HG02678 (cell line): ENCODE measurements at regions not wholly inside any gene's neighbourhood (a gene's known extent, or its start where the extent isn't known, plus 50 kb on each side); places are given as distances from the start of the nearest gene placed in this dataset.

Source experiments
- ATAC-seq: cut with Tn5 transposase; IDR thresholded peaks from one replicate; pipeline ENCODE4 v1.9.1; 2021; ENCODE audit warnings: mild to moderate bottlenecking, moderate library complexity; ENCODE audit not compliant: unreplicated experiment

DNA sequence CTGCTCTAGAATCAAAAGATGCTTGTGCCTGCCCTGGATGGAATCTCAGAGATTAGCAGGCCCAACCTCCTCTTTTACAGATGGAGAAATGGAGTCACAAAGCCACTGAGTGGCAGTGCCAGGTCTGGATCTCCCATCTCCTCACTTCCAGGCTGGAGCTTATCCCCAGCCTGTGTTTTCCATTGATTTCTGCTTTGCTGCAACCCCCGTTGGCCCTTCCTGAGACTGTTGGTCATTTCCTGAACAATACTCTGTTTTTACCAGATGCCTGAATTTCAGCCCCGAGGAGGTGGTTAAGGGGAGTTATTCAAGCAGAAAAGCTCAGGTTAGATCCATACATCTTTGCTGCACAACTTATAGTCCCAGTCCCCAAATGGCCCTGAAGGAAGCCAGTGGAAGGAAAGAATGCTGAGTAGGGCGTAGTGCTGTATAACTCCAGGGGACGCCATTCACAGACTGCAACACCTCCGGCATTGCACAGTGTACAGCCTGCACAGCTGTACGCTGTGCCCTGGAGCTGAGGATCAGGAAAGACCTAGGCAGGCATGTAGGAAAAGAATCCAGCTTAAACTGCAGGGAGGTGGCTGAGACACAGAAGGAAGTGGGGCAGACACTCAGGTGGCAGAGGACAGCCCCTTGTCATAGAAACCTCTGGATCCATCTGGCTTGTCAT, 77.5 kb downstream of the RPLP1 start:
- no peak for ATAC-seq

DNA sequence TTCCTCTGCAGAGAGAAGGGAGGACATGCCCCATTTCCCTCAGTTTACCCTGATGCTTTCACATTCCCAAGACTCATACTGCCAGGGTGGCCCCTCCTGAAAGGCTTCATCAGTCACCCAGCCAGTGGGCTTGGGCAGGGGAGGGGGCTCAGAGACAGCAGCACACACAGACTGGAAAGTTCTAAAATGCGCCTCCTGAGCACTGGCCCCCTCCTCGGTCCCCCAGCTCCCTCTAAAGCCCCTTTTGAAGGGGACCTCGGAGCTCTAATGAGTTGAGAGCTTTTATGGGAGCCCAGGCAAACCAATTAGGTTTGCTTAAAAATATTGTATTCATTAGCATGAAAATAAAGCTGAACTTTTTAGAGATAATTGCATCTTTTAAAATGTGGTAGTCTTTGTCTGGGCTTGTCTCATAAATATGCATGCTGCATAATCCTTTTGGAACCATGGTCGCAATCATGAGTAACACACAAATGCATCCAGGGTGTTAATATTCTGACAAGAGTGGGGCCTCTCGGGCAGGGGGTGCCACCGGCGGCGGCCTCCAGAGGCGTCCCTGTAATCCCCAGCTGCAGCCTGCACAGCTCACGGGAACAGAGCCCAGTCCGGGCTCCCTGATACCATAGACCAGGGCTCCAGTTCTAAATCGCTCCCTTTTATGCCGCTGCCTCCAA, 78.5 kb downstream of the RPLP1 start:
- no peak for ATAC-seq

DNA sequence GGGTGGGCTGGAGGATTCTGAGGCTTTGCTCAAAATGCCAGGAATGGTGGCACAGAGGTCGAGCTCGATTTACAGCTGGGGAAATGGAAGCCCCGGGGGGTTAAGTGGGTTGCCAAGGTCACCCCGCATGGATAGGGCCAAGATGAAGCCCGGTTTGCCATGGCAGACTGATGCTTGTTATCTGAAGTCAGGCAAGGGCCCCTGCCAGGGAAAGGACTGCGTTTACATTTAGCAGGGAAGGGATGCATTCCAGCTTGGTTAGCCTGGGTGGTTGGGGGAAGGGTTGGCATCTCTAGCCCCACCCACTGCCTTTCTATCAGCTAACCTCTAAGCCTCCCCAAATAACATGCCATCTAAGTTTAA, 79.0 kb downstream of the RPLP1 start:
- ATAC-seq = no peak

DNA sequence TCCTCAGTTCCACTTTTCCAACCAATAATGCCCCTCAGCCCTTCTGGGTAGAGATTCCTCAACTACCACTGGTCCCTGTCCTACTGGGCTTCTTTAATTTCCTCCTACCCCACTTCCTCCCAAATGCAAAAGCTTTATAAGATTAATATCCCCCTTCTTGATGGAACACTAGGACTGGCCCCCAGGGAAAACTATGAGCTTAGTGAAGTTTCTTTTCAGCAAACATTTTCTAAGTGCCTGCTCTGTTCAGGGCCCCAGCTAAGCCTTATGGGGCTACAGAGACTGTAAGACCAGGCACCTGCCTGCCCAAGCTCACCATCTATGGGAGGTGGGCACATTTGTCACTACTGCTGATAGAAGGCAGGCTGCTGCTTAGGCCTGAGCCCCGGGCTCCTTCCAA, 79.4 kb downstream of the RPLP1 start:
- ATAC-seq = no peak

DNA sequence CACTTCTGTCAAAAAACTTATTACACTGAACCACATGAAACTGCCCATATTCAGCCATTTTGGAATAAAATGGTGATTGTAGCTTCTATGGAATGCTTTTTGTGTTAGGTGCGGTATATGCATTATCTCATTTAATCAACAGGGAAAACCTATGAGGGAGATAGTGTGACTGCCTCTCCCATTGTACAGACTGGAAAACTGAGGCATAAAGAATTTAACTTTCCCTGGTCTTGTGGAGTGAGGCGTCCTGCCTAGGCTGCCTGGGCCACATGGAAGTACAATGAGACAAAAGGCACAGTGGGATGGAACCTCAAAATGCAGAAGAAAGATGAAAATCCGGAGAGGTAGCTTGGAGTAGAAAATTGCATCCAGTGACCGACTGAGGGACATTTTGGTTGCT, 80.2 kb downstream of the RPLP1 start:
- no peak for ATAC-seq

DNA sequence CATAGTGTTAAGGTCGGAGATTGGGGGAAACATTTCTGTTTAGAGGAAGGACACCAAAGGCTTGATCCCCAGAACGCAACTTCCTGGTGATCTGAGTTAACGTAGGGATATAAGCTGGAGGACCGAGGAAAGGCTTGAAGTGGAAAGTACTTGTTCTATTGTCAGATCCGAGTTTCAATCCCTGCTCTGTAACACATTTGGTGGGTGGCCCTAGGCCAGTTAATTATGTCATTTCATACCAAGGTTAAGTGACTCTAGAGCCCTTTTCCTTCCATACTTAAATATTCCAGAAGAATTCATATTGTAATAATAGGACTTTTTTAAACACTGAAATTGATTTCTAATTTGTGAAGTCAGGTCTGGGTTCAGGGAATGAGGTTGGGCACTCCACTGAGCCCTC, 80.9 kb downstream of the RPLP1 start:
- ATAC-seq = no peak

DNA sequence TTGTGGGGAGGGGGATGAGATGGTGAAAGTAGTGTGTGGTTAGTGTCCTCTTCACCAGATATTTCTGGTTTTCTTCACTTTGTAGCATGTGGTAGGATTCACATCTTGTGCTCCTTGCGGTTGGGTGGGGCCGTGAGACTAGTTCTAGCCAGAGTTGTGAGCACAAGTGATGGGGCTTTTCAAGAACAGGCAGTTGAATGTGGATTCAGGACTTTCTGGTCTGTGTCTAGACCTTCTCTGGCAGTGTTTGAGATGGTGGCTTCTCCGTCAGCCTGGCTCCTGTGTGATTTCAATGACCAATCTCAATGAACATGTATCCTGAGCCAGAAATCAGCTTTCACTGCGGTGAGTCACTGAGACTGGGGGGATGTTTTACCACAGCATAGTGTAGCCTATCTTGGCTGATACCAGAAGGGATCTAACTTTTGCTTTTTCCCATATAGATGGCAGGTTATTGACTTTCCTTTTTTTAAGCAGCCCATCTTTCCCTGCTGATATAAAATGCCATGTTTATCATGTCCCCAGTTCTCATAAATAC, 82.6 kb downstream of the RPLP1 start:
- ATAC-seq = no peak

DNA sequence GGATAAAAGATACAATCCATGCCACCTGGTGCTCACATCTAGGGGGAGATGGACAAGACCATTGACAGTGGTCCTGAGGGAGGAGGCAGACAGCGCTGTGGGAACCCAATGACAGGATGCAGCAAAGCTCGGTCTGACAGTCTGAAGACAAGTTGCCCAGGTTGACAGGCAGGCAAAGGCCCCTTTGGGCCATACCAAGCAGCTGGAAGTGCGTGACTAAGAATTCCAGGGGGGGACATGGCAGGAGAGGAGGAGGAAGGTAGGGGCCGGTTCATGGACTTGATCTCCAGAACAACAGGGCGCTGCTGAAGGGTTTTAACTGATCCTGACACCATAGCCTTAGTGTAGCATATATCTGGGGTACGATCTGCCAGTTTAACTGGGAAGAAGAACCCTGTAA, 83.4 kb downstream of the RPLP1 start:
- no peak for ATAC-seq

DNA sequence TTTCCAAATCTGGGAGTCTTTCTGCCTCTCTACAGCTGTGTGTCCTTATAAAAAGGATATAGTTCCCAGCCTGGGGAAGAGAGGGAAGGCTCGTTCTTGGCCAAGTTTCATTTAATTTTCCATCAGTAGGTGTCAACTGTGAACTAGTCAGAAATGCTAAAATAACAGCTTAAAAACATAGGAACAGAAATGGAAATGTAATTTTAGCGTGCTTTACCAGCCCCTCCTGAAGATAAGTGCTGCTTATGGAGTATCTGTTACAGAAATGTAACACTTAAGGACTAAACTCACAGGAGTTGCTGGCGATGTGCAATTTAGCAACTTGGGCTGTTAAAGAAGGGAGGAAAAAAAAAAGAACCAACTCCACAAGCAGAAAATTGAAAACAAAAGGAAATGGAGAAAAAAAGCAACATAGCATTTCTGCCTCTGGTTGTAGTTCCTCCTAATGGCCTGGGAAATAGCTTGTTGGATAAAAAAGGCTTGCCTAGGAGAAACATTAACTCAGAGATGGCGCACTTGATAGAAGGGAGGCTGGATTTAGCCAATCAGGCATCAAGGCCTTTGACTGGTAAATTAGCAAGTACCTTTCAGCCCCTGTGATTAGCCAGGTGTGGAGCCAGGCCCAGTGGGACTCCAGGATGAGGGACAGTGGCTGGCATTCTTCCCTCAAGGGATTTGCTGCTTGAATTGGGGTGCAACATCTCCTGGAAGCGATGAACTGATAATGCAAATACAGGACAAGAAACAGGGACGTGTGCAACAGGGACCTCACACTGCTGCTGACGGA, 84.3 kb downstream of the RPLP1 start:
- ATAC-seq = no peak

DNA sequence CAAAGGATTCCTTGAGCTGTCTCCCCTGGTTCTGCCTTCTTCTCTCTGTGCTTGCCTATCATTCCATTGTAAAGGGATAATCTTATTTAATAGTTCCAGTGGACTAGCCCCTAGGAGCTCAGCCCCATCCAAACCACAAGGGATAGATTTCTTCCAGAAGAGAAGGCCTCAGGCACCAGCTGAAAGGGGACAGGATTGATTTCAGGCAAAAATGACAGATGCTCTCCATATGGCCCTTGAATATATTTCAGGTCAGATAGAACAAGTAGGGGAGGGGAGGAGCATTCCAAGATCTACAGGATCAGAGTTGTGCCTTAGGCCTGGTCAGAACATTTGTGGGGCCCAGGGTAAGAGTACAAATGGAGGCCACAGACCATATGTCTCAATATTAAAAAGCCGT, 85.3 kb downstream of the RPLP1 start:
- ATAC-seq = no peak

DNA sequence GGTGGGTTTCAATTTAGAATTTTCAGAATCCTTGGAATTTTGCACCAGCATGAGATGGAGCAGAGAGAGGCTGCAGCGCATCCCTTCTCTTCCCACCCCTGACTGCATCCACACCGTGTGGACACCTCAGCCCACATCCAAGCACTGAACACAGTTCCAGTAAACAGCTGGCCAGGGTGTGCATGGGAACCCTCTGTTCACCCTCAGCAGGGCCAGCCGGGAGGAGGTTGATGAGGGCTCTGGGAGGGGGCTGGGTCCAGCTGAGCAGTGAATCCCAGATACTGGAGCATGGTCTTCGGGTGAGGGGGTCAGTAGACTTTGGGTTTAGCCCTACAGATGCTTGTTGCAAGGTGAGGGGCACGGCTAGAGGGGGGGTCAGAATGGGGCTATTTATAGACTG, 85.8 kb downstream of the RPLP1 start:
- no peak for ATAC-seq

DNA sequence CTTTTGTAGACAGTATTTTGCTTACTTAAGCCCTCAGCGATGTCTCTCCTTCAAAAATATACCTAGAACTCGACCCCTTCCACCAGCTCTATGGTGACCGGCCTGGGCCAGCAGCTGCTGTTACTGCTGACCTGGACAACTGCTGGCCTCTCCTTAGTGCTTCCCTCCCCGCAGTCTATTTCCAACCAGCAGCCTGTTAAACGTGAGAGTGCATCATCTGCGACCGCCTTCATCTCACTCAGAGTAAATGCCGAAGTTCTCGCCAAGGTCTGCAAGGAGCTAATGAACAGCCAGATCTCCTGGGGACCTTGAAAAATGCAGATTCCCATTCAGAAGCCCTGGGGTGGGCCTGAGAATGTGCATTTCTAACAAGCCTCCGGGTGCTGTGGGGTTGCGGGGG, 86.7 kb downstream of the RPLP1 start:
- ATAC-seq = no peak

DNA sequence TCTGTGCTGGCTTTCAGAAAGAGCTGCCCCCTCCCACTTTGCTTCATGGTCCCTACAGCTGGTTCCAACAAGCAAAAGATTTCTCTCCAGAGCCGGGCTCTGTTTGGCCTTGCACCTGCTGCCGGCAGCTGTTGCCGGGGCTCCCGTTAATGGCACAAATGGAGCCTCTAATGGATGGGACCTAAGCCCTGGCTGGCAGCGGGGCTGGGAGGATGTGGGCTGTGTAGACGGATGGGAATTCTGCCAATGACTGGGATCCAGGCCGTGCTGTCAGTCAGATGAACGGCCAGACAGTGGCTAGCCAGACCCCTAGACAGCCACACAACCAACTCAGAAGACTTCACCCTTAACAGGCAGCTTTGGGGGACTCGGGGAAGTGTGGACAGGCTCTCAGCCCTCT, 88.0 kb downstream of the RPLP1 start:
- ATAC-seq = no peak

DNA sequence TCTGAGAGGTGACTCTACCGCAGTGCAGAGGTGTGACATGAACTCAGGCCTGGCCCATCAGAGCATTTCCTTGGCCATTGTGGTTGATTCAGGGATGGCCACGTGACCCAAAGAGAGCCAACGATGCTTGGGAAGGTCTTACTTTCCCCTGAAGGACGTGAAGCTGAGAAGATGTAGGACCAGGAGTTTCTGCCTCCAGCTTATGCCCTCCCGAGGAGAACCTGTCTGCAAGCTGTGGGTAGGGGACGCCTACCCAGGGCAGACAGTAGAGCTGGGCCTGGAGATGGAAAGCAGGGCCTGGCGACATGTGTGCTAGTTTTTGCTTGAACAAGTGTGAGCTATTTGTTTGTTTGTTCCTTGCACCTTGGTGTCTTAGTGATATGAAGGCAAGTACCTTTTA, 89.4 kb downstream of the RPLP1 start:
- no peak for ATAC-seq

DNA sequence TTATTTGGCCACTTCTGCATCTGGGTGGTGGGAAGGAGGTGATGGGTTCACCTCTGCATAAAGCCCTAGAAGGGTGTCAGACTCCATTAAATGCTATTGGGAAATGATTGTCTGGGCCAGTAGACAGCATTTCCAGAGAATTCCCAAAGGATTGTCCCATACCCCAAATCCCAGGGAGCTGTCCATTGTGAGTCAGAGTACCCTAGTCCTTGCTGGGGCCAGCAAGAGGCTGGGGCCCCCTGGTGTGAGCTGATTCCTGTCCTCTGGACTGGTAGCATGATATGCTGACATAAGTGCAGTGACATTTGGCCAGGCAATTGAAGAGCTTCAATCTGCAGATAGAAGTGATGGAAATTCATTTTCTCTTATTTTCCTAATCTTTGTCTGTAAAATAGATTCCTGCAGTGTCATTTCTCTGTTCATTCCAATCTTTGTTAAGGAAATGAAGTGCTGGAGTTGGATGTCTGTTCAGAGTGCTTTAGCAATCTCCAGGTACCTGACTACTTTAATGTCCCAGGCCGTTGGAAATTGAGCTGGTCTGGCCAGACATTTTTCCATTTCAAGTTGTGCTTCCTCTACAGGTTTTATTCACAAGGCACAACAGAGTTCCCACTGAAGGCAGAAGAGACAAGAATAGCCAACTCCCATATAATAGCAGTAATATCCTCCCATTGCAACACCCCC, 91.2 kb downstream of the RPLP1 start:
- ATAC-seq = no peak

DNA sequence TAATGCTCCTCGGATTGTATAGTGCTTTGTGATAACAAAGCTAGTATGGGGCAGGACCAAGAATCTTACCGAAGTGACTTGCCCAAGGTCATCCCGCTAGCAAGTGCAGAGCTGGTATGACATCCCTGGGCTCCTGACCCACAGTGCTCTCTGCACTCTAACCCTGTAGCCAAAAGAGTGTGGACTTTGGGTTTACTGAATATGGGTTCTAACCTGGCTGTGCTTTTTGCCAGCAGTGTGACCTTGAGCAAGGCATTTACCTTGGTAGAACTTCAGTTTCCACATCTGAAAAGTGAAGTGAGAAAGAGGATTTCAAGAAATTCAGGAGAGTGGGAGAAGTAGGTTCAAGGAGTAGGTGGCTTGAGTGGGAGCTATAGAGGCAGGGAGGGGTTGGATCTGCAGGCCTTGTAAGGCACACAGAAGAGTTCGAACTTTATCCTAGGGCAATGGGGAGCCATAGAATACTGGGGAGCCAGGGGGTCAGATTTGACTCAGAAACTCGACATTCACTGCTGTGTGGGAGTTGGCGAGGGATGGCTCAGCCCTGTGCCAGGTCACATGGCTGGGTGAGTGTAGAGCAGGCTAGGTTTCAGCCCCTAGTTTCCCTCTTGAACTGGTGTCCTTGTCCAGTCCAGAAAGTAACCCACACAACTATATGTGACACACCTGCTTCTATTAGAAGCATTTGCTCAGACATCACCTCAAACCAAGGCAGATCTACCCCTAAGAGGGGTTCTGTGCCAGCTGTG, 91.9 kb downstream of the RPLP1 start:
- no peak for ATAC-seq

DNA sequence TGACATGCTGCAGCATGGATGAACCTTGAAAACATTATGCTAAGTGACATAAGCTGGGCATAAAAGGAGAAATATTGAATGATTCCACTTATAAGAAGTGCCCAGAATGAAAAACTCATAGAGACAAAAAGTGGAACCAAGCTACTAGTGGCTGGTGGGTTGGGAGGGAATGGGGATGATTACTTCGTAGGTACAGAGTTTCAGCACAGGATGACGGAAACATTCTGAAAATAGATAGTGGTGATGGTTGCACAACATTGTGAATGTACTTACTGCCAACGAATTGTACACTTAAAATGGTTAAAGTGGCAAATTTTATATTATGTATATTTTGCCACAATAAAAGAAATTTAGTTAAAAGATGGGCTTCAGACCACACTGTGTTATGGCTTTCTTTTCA, 93.6 kb downstream of the RPLP1 start:
- no peak for ATAC-seq

DNA sequence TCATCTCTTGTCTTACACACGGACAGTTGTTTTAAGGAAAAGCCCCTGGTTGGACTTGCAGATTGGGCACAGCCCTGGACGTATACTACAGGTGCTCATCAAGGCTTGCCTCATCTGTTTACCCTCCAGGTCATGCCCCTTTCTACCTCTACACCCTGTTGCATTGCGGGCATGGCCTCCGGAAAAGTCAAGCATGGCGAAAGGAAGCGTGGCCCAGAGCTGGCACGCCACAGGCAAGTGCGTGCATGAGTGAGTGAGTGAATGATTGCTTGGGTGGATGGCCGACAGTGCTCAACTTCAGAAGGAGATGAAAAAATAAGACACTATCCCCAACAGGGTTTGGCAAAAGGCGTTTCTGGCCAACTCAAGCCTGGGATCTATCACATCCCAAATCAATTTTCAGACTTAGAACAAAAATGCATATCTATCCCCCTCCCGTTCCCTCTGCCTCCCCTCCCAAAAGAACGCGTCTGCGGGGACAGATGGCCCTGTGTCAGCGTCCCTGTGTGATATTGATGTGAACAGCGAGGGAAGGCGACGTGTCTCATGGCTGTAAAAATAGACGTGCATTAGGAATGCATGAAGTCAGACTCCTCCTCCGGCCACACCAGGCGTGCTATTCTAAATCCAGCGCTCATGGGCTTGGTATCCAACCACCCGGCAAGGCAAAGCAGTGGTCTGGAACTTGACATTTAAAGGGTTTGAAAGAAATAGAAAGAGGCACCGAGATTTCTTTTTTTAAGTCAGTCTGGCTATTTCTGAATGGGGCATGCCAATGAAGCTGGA, 96.0 kb downstream of the RPLP1 start:
- ATAC-seq = no peak

DNA sequence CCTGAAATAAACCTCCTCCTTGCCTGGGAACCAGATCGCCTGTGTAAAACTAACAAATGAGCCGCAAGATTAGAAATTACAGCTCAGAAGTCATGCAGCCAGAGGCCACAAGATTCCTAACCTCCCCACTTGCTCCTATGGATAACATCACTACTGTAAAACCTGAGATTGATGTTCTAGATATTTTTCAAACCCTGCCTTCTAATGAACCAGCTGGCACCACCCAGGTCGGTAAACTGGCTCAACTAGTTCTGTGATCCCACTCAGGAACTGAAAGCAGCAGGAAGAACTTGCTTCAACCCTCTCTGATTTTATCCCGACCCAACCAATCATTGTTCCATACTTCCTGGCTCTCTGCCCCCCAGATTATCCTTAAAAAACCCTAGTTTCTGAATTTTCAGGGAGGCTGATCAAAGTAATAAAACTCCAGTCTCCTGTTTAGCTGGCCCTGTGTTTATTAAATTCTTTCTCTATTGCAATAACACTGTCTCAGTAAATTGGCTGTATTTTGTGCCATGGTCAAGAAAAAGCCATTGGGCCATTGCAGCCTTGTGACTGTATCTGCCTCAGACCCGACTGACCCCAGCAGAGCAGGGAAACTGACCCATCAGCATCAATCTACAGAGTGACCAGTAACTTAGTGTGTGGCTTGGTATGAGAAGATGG, 98.9 kb downstream of the RPLP1 start:
- ATAC-seq = no peak
